IMR-90 (cell line): ENCODE measurements at regions not wholly inside any gene's neighbourhood (a gene's known extent, or its start where the extent isn't known, plus 50 kb on each side); places are given as distances from the start of the nearest gene placed in this dataset.

Source experiments
- ATAC-seq: fragments of 200-7000 bp; cut with Tn5 transposase; 2 replicates; pipeline ENCODE4 v1.9.1; 2020; ENCODE audit warnings: low read depth, mild to moderate bottlenecking, moderate library complexity
- BruUV-seq: library from RNA; stranded (reverse); fragments of 400-500 nt; replicated peaks from 2 replicates; lab custom pipeline; 2021; lab: Mats Ljungman, UMichigan
- CTCF ChIA-PET: fragments of 300-600 bp; formaldehyde crosslinking; extraction: SDS; loops from one replicate; lab custom pipeline; 2021; ENCODE audit warnings: antibody characterized with exemption; lab: Yijun Ruan, JAX
- POLR2A ChIA-PET: fragments of 300-600 bp; sonication (Branson Sonifier 250); formaldehyde crosslinking; loops from one replicate; lab custom pipeline; 2022; ENCODE audit warnings: antibody characterized with exemption; ENCODE audit not compliant: unreplicated experiment; lab: Charles Lee
- DNase-seq: peaks from one replicate; pipeline ENCODE4 v3.0.0; 2013
- H2AFZ ChIP-seq: replicated peaks from 2 replicates; pipeline ENCODE3; 2013; ENCODE audit warnings: low read length, mild to moderate bottlenecking; ENCODE audit not compliant: poor library complexity
- H2AK5ac ChIP-seq: 2 replicates; pipeline ENCODE4 v1.6.1; 2013; ENCODE audit warnings: low read depth, low read length, inconsistent platforms
- H2AK9ac ChIP-seq: replicated peaks from 2 replicates; pipeline ENCODE3; 2013; ENCODE audit warnings: mild to moderate bottlenecking, low read depth, low read length, moderate library complexity; ENCODE audit not compliant: poor library complexity
- H2BK120ac ChIP-seq: 2 replicates; pipeline ENCODE4 v1.6.1; 2013; ENCODE audit warnings: low read depth, low read length, inconsistent platforms
- H2BK15ac ChIP-seq: 3 replicates; pipeline ENCODE4 v1.6.1; 2013; ENCODE audit warnings: low read depth, low read length, inconsistent platforms
- H2BK20ac ChIP-seq: 2 replicates; pipeline ENCODE4 v1.6.1; 2013; ENCODE audit warnings: low read depth, mild to moderate bottlenecking, inconsistent platforms, low read length, moderate library complexity
- H2BK5ac ChIP-seq: 2 replicates; pipeline ENCODE4 v1.6.1; 2013; ENCODE audit warnings: mild to moderate bottlenecking, low read depth, low read length, inconsistent platforms; ENCODE audit not compliant: poor library complexity, severe bottlenecking
- H3K14ac ChIP-seq: replicated peaks from 2 replicates; pipeline ENCODE4 v1.6.1; 2013; ENCODE audit warnings: low read depth, low read length, inconsistent platforms
- H3K18ac ChIP-seq: 2 replicates; pipeline ENCODE4 v1.6.1; 2013; ENCODE audit warnings: low read depth, low read length, control low read depth
- H3K23ac ChIP-seq: 2 replicates; pipeline ENCODE4 v1.6.1; 2013; ENCODE audit warnings: low read depth, low read length, inconsistent platforms
- H3K27ac ChIP-seq: 2 replicates; pipeline ENCODE4 v1.5.1; 2013; ENCODE audit warnings: mild to moderate bottlenecking, control low read depth, low read length; ENCODE audit not compliant: insufficient read depth
- H3K27me3 ChIP-seq: 2 replicates; pipeline ENCODE4 v1.6.1; 2013; ENCODE audit warnings: low read length; ENCODE audit not compliant: control insufficient read depth, insufficient read depth
- H3K36me3 ChIP-seq: 2 replicates; pipeline ENCODE4 v1.6.1; 2013; ENCODE audit warnings: low read length, mixed read lengths; ENCODE audit not compliant: control insufficient read depth, insufficient read depth
- H3K4ac ChIP-seq: 2 replicates; pipeline ENCODE4 v1.6.1; 2013; ENCODE audit warnings: low read depth, low read length, inconsistent platforms
- H3K4me1 ChIP-seq: 2 replicates; pipeline ENCODE4 v1.6.1; 2013; ENCODE audit warnings: low read length, mixed read lengths; ENCODE audit not compliant: control insufficient read depth, insufficient read depth
- H3K4me2 ChIP-seq: 2 replicates; pipeline ENCODE4 v1.6.1; 2013; ENCODE audit warnings: low read depth, mild to moderate bottlenecking, control low read depth, low read length, moderate library complexity
- H3K4me3 ChIP-seq: 2 replicates; pipeline ENCODE4 v1.5.1; 2013; ENCODE audit warnings: low read depth, mild to moderate bottlenecking, control low read depth, low read length, moderate library complexity; ENCODE audit not compliant: insufficient read depth
- H3K56ac ChIP-seq: 2 replicates; pipeline ENCODE4 v1.6.1; 2013; ENCODE audit warnings: low read length, inconsistent platforms; ENCODE audit not compliant: insufficient read depth; ENCODE audit errors: extremely low read depth
- H3K79me1 ChIP-seq, 2 experiments: 2 replicates each; pipeline ENCODE4 v1.6.1; 2013; ENCODE audit warnings: low read length in 2 of 2, inconsistent platforms in 1 of 2, low read depth in 1 of 2
- H3K9ac ChIP-seq: 2 replicates; pipeline ENCODE4 v1.6.1; 2013; ENCODE audit warnings: low read depth, low read length, control low read depth
- H3K9me1 ChIP-seq: 2 replicates; pipeline ENCODE4 v1.6.1; 2013; ENCODE audit warnings: low read length, inconsistent platforms; ENCODE audit not compliant: insufficient read depth
- H3K9me3 ChIP-seq: 2 replicates; pipeline ENCODE4 v1.6.1; 2013; ENCODE audit warnings: low read length; ENCODE audit not compliant: control insufficient read depth, insufficient read depth
- H4K20me1 ChIP-seq: 2 replicates; pipeline ENCODE4 v1.6.1; 2013; ENCODE audit warnings: low read length, inconsistent platforms; ENCODE audit not compliant: insufficient read depth
- H4K5ac ChIP-seq: 2 replicates; pipeline ENCODE4 v1.6.1; 2013; ENCODE audit warnings: mild to moderate bottlenecking, low read depth, low read length, control low read depth
- H4K8ac ChIP-seq, 2 experiments: 2 replicates each; pipeline ENCODE4 v1.6.1; 2013; ENCODE audit warnings: low read depth in 2 of 2, low read length in 2 of 2, control low read depth in 1 of 2, inconsistent platforms in 1 of 2
- H4K91ac ChIP-seq: 2 replicates; pipeline ENCODE4 v1.6.1; 2013; ENCODE audit warnings: low read depth, low read length, inconsistent platforms; ENCODE audit not compliant: insufficient read depth
- ELK1 ChIP-seq: fragments of 150-350 bp; IDR thresholded peaks from 2 replicates; pipeline ENCODE4 v1.6.1; 2016; ENCODE audit warnings: low read depth, mild to moderate bottlenecking, low read length, moderate library complexity, borderline replicate concordance
- FOS ChIP-seq: fragments of 150-350 bp; IDR thresholded peaks from 2 replicates; pipeline ENCODE4 v1.6.1; 2016; ENCODE audit warnings: low read depth, low read length
- MAFK ChIP-seq: IDR thresholded peaks from 2 replicates; pipeline ENCODE4 v1.6.1; 2012; ENCODE audit warnings: low read depth, low read length, improper control_type of control experiment
- MAZ ChIP-seq: IDR thresholded peaks from 2 replicates; pipeline ENCODE4 v1.6.1; 2012; ENCODE audit warnings: low read depth, mild to moderate bottlenecking, low read length, improper control_type of control experiment, moderate library complexity, borderline replicate concordance
- MXI1 ChIP-seq: IDR thresholded peaks from 2 replicates; pipeline ENCODE4 v1.6.1; 2012; ENCODE audit warnings: low read depth, mild to moderate bottlenecking, low read length, moderate library complexity, borderline replicate concordance
- NFE2L2 ChIP-seq: fragments of 150-350 bp; IDR thresholded peaks from 2 replicates; pipeline ENCODE4 v1.6.1; 2016; ENCODE audit warnings: low read depth, mild to moderate bottlenecking, low read length
- RAD21 ChIP-seq: IDR thresholded peaks from 2 replicates; pipeline ENCODE4 v1.6.1; 2012; ENCODE audit warnings: low read length, improper control_type of control experiment
- RFX5 ChIP-seq: IDR thresholded peaks from 2 replicates; pipeline ENCODE4 v1.8.0; 2012; ENCODE audit warnings: low read depth, mild to moderate bottlenecking, low read length, moderate library complexity
- SMC3 ChIP-seq: fragments of 150-350 bp; IDR thresholded peaks from 2 replicates; pipeline ENCODE4 v1.6.1; 2016; ENCODE audit warnings: low read depth, mild to moderate bottlenecking, antibody characterized with exemption, low read length, moderate library complexity
- USF2 ChIP-seq: fragments of 150-350 bp; IDR thresholded peaks from 2 replicates; pipeline ENCODE4 v1.6.1; 2017; ENCODE audit warnings: mild to moderate bottlenecking, antibody characterized with exemption, low read length, low read depth
- WGBS, 2 experiments: methylation state at CpG; one replicate each; pipeline versions ENCODE4 v1.1.5 to v1.1.7; 2013; ENCODE audit warnings: missing lambda C conversion rate in 2 of 2; ENCODE audit not compliant: insufficient read length in 1 of 2; ENCODE audit errors: extremely low coverage in 2 of 2; 5-methylcytosine and 5-hydroxymethylcytosine counted together
- dilution Hi-C: fragments of 300-500 bp; cut with HindIII; formaldehyde crosslinking; loops from one replicate; pipeline ENCODE4 v1.14.3; 2018; ENCODE audit warnings: low sequenced_read_pairs; ENCODE audit not compliant: unreplicated experiment
- in situ Hi-C: fragments of 300-500 bp; cut with MboI; formaldehyde crosslinking; loops from 3 replicates; pipeline ENCODE4 v1.14.3; 2019; ENCODE audit warnings: low sequenced_read_pairs, inconsistent platforms, mixed read lengths
- intact Hi-C: fragments of 100-400 bp; cut with micrococcal nuclease; formaldehyde crosslinking; loops from 2 replicates; pipeline ENCODE4 v1.10.0; 2022

GRCh38 chr9:38194870-38195269 is 125.8 kb upstream of the SHB start:
- H3K36me3 ChIP-seq, result no peaks in the 10 kb centered on the region
- in situ Hi-C loops, result no loop called here
- no peak overlapping the region for H3K23ac ChIP-seq
- no TSS peak for BruUV-seq
- peaks cover 32% of the 10 kb centered on the region for H3K27me3 ChIP-seq
- H3K18ac ChIP-seq, result no peak overlapping the region
- no peak overlapping the region for H2AFZ ChIP-seq
- H4K20me1 ChIP-seq, result no peaks in the 10 kb centered on the region
- dilution Hi-C loops, result no loop called here
- no peak overlapping the region for H2BK20ac ChIP-seq
- no peak overlapping the region for H4K91ac ChIP-seq
- H3K4me2 ChIP-seq, result no peak overlapping the region
- H2BK120ac ChIP-seq, result no peak overlapping the region
- no peak for DNase-seq
- no peak overlapping the region for H2BK5ac ChIP-seq
- no peak for TF ChIP-seq MAZ
- no peak for TF ChIP-seq ELK1
- TF ChIP-seq NFE2L2, result no peak
- no peak for TF ChIP-seq MAFK
- no peak for TF ChIP-seq FOS
- no peak for TF ChIP-seq RAD21
- no peak for TF ChIP-seq USF2
- TF ChIP-seq MXI1, result no peak
- no peak for TF ChIP-seq RFX5
- no peak for TF ChIP-seq SMC3
- H3K56ac ChIP-seq, result no peak overlapping the region
- no peak overlapping the region for H3K14ac ChIP-seq
- ChIA-PET POLR2A (no interaction called here), CTCF (no interaction called here)
- no peak overlapping the region for H2AK5ac ChIP-seq
- no peak overlapping the region for H3K9ac ChIP-seq
- H3K4me3 ChIP-seq, result no peak overlapping the region
- no peak overlapping the region for H4K5ac ChIP-seq
- no peaks in the 10 kb centered on the region for H3K4me1 ChIP-seq
- H3K27ac ChIP-seq, result no peak overlapping the region
- H4K8ac ChIP-seq, result no peak overlapping the region
- H2BK15ac ChIP-seq, result no peak overlapping the region
- H3K4ac ChIP-seq, result no peak overlapping the region
- no peak overlapping the region for H2AK9ac ChIP-seq
- no peaks in the 10 kb centered on the region for H3K9me1 ChIP-seq
- intact Hi-C loops, result no loop called here
- H3K79me1 ChIP-seq, result no peaks in the 10 kb centered on the region
- WGBS, 2 experiments, result no CpG with 5 or more reads among the region's 4 CpGs
- H3K9me3 ChIP-seq, result no peaks in the 10 kb centered on the region
- ATAC-seq, result no peak
